Transverse colon (tissue), 4 donors: ENCODE measurements at regions not wholly inside any gene's neighbourhood (a gene's known extent, or its start where the extent isn't known, plus 50 kb on each side); places are given as distances from the start of the nearest gene placed in this dataset.

Experiments used
- EP300 ChIP-seq: sonication (generic); formaldehyde crosslinking; IDR thresholded peaks from one replicate; pipeline ENCODE4 v1.6.1; 2017; ENCODE audit warnings: antibody characterized with exemption, low read depth
- POLR2A ChIP-seq: fragments of 450-650 bp; IDR thresholded peaks from one replicate; pipeline ENCODE4 v1.6.1; 2016; ENCODE audit warnings: antibody characterized with exemption, mild to moderate bottlenecking, moderate library complexity
- POLR2AphosphoS5 ChIP-seq, 3 donors: sonication (generic); formaldehyde crosslinking; IDR thresholded peaks; one replicate each; pipeline ENCODE4 v1.6.1; 2016; ENCODE audit warnings: antibody characterized with exemption in 3 of 3
- TF ChIP-seq, protein P1 (sequence below), 5 experiments: fragments of 200-600 bp in 3 of 5; fragments of 450-650 bp in 2 of 5; sonication (generic) in 3 of 5; IDR thresholded peaks; 1 replicate in 2 of 5; 2 replicates in 3 of 5; pipeline ENCODE4 v1.5.1; 2016 to 2017; ENCODE audit warnings: antibody characterized with exemption in 5 of 5, inconsistent platforms in 3 of 5, mild to moderate bottlenecking in 2 of 5, moderate library complexity in 1 of 5

DNA sequence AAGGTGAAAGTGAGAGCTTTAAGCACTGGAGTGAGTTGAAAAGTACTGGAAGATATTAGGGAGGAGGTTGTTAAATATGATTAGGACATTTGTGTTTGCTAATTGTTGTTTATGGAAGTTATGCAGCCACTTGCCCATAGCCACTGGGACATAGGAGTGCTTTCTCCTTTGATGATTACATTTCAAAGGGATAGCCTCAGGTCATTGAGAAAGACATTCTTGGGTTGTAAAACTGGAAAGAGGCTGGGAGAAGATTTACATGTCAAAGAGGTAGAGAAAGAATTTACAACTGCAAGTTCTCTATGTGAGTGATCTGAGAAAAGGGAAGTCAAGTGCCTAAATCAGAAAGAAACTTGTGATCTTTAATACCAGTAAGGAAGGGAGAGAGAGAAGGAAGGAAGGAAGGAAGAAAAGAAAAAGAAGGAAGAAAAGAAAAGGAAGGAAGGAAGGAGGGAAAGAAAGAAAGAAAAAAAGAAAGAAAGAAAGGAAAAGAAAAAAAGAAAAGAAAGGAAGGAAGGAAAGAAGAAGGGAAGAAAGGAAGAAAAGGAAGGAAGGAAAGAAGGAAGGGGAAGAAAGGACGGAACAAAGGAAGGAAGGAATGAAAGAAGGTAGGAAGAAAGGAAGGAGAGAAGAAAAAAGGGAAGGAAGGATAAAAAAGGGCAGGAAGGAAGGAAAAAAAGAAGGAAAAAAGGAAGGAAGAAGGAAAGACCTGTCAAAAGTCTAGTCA is 284.6 kb upstream of the DPYD start:
- TF ChIP-seq POLR2A (no peak), POLR2AphosphoS5 (IDR thresholded peaks at IDR 0.05) (no peak), EP300 (no peak)
- TF ChIP-seq, protein P1, sequence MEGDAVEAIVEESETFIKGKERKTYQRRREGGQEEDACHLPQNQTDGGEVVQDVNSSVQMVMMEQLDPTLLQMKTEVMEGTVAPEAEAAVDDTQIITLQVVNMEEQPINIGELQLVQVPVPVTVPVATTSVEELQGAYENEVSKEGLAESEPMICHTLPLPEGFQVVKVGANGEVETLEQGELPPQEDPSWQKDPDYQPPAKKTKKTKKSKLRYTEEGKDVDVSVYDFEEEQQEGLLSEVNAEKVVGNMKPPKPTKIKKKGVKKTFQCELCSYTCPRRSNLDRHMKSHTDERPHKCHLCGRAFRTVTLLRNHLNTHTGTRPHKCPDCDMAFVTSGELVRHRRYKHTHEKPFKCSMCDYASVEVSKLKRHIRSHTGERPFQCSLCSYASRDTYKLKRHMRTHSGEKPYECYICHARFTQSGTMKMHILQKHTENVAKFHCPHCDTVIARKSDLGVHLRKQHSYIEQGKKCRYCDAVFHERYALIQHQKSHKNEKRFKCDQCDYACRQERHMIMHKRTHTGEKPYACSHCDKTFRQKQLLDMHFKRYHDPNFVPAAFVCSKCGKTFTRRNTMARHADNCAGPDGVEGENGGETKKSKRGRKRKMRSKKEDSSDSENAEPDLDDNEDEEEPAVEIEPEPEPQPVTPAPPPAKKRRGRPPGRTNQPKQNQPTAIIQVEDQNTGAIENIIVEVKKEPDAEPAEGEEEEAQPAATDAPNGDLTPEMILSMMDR (IDR thresholded peaks at IDR 0.05): no peak
